BE2C (cell line): ENCODE measurements at regions not wholly inside any gene's neighbourhood (a gene's known extent, or its start where the extent isn't known, plus 50 kb on each side); places are given as distances from the start of the nearest gene placed in this dataset.

Experiments
- DNase-seq: peaks from one replicate; pipeline ENCODE4 v3.0.0-alpha.2; 2020
- H3K27me3 ChIP-seq: fragments of 250-450 bp; sonication (Bioruptor Pico); 2 replicates; pipeline ENCODE4 v1.5.1; 2020; ENCODE audit warnings: mild to moderate bottlenecking
- H3K36me3 ChIP-seq: fragments of 250-450 bp; sonication (Bioruptor Pico); 2 replicates; pipeline ENCODE4 v1.5.1; 2020; ENCODE audit warnings: mild to moderate bottlenecking
- H3K4me1 ChIP-seq: fragments of 250-450 bp; sonication (Bioruptor Pico); 2 replicates; pipeline ENCODE4 v1.5.1; 2020
- H3K4me3 ChIP-seq: 2 replicates; pipeline ENCODE4 v1.5.1; 2011; ENCODE audit warnings: low read depth, low read length
- H3K9me3 ChIP-seq: fragments of 250-450 bp; sonication (Bioruptor Pico); 2 replicates; pipeline ENCODE4 v1.5.1; 2020
- TF ChIP-seq, protein P1 (sequence below): IDR thresholded peaks from 2 replicates; pipeline ENCODE4 v1.5.1; 2012; ENCODE audit warnings: mild to moderate bottlenecking, low read depth, low read length

DNA sequence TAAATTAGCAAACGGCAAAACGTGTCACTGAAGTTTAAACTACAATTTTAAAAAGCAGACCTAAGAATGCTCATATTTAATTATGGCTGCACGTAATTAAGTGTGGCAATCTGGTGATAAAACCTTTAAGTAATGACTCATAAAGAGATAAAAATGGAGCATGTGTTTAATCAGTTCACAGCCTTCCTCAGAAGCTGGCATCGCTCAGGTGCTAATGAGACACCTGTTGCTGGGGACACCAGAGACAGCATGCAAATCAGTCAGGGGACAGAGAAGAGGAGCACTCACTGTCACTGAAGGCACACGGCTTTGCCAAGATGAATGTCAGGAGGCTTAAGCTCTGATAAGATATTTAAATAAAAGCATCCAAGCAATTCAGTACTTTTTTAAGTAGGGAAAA lies 840.3 kb downstream of the GALC start:
- Histone ChIP-seq H3K27me3 (no peaks in the 10 kb centered on the region), H3K4me3 (no peak overlapping the region), H3K9me3 (no peaks in the 10 kb centered on the region), H3K36me3 (no peaks in the 10 kb centered on the region), H3K4me1 (no peaks in the 10 kb centered on the region)
- no peak for DNase-seq
- TF ChIP-seq, protein P1, sequence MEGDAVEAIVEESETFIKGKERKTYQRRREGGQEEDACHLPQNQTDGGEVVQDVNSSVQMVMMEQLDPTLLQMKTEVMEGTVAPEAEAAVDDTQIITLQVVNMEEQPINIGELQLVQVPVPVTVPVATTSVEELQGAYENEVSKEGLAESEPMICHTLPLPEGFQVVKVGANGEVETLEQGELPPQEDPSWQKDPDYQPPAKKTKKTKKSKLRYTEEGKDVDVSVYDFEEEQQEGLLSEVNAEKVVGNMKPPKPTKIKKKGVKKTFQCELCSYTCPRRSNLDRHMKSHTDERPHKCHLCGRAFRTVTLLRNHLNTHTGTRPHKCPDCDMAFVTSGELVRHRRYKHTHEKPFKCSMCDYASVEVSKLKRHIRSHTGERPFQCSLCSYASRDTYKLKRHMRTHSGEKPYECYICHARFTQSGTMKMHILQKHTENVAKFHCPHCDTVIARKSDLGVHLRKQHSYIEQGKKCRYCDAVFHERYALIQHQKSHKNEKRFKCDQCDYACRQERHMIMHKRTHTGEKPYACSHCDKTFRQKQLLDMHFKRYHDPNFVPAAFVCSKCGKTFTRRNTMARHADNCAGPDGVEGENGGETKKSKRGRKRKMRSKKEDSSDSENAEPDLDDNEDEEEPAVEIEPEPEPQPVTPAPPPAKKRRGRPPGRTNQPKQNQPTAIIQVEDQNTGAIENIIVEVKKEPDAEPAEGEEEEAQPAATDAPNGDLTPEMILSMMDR, result no peak

DNA sequence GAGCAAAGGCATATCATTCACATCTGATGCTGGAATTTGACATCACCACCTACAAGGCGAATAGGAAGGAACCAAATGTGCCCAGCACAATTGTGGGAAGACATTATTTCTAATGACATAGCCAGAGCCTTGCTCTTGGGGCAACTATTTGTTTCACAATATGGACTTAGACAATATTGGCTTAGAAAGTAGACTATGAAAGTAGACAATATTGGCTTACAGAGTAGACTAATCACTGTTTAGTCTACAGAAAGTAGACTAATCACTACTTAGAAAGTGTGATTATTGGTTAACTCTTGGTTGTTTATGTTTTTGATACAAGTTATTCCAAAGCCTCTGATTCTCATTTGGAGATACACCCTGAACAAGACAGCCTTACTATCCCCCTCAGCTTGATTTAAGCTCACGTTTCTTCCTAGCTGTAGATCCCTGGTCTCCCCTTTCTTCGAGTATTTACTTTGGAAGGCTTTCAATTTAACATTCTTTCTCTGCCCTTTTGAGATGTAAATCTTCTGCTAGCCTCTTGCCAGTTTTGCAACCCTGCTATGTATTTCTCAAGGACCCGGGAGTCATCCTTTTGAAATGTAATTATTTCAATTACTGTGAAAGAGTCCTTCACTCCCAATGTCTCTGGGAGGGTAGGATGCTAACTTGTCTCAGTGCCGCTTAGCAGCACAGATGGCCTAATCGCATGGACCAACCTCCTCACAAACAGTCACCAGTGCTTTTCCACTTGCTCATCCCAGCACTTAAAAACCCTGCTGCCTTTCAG lies 843.2 kb downstream of the GALC start:
- DNase-seq, result no peak
- H3K4me1 ChIP-seq, result no peaks in the 10 kb centered on the region
- H3K36me3 ChIP-seq, result no peaks in the 10 kb centered on the region
- TF ChIP-seq, protein P1, result no peak
- no peaks in the 10 kb centered on the region for H3K27me3 ChIP-seq
- no peaks in the 10 kb centered on the region for H3K9me3 ChIP-seq
- H3K4me3 ChIP-seq, result no peak overlapping the region

DNA sequence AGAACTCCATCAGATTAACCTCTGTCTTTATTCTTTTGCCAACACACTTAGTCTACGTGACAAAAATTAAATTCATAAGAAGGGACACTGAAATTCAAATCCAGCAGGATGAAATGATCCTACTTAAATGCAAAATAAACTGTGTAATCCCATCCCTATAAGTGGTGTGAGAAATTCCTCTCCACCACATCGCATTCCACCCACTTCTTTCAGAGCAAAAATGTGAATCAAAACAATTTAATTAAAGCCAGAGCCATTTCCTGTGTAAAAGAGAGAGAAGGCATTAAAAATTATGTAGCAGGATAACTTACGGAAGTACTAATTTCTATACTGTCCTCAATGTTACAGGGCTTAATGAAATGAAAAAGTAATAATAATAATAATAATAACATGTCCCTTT lies 844.3 kb downstream of the GALC start:
- Histone ChIP-seq H3K27me3 (no peaks in the 10 kb centered on the region), H3K4me3 (no peak overlapping the region), H3K4me1 (no peaks in the 10 kb centered on the region), H3K36me3 (no peaks in the 10 kb centered on the region), H3K9me3 (no peaks in the 10 kb centered on the region)
- DNase-seq, result no peak
- TF ChIP-seq, protein P1, result no peak

DNA sequence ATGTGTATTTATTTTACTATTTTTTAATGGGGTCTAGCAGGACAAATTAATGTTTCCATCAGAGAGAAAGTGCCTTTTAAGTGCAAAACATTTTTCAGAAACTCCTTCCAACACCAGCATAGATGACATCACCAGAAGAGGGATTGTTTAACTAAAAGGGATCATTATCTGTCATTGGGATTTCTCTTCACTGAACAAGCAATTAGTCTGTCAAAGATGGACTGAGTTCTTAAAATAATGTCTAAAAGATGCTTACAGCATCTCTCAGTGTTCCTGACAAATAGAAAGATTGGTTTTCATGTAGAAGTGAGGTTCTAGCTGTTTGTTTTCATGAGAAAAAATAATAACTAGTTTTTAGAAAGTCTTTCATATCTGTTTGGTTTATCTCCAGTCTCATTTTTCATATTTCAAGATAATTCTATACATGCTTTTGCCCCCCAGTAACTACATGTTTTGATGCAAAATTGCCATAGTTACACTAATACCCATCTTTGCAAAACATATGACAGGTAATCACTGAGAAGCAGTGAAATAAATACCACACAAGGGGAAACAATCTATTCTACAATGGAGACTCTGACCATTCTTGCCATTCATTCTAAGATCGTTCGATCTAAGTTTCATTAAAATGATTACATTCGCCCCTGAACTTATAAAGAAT lies 850.3 kb downstream of the GALC start:
- Histone ChIP-seq H3K36me3 (no peaks in the 10 kb centered on the region), H3K4me3 (no peak overlapping the region)
- DNase-seq, result no peak

DNA sequence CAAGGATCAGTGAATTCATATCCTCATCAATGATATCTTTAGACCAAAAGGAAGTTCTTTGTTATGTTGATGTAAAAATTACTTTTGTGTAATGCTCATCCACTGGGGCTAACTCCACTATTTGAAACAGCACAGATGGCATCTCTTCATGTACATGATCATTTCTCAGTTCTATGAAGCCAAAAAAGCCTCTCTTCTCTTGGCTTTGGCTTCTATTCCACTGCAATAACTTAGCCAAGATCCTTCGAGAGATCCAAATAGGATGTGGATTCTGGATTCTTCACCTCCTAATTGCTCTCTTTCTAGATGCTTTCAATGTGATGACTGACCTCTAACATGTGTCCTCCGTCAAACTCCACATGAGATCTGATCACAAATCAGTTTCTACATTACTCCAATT lies 851.2 kb downstream of the GALC start:
- Histone ChIP-seq H3K4me1 (no peaks in the 10 kb centered on the region), H3K27me3 (no peaks in the 10 kb centered on the region), H3K9me3 (no peaks in the 10 kb centered on the region), H3K36me3 (no peaks in the 10 kb centered on the region), H3K4me3 (no peak overlapping the region)
- DNase-seq, result no peak
- TF ChIP-seq, protein P1, result no peak

More for the DNA sequence above, 850.3 kb downstream of the GALC start:
- Histone ChIP-seq H3K27me3 (no peaks in the 10 kb centered on the region), H3K9me3 (no peaks in the 10 kb centered on the region), H3K4me1 (no peaks in the 10 kb centered on the region)
- TF ChIP-seq, protein P1, result no peak

DNA sequence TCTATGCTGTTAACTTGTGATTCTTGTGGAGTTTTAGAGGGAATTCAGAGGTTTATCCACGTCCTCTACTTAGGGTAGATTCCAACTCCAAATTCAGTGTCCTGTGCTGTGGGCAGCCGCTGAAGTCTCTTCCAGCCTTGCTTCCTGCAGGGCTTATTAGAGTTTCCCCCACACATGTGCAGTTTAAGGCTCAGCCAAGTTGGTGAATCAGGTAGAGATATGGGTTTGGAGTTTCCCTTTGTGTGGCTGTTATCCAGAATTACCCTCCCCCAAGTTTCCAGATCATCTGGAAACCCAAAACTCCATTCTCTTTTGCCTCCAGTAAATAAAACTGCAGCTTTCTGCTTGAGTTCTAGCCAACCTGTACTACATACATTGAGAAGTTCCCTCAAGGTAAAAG lies 853.7 kb downstream of the GALC start:
- TF ChIP-seq, protein P1, result no peak
- no peaks in the 10 kb centered on the region for H3K9me3 ChIP-seq
- no peak for DNase-seq
- no peaks in the 10 kb centered on the region for H3K36me3 ChIP-seq
- no peaks in the 10 kb centered on the region for H3K4me1 ChIP-seq
- H3K4me3 ChIP-seq, result no peak overlapping the region
- H3K27me3 ChIP-seq, result no peaks in the 10 kb centered on the region
